GM19025 (cell line): ENCODE measurements at regions not wholly inside any gene's neighbourhood (a gene's known extent, or its start where the extent isn't known, plus 50 kb on each side); places are given as distances from the start of the nearest gene placed in this dataset.
"Not testable (repeated sequence)": the region's sequence is repeated elsewhere in the genome, so short reads cannot be mapped to it uniquely, and the experiment has no call there.

Experiments used
- ATAC-seq: cut with Tn5 transposase; IDR thresholded peaks from one replicate; pipeline ENCODE4 v1.9.1; 2021; ENCODE audit warnings: mild to moderate bottlenecking, low read depth, moderate library complexity; ENCODE audit not compliant: unreplicated experiment

- no peak for ATAC-seq
Measured at GRCh38 chr21:18117176-18117575, 127.5 kb upstream of the CHODL start.

GRCh38 chr21:18114810-18115209, 129.8 kb upstream of the CHODL start:
- ATAC-seq, result no peak

GRCh38 chr21:18104802-18105201, 139.8 kb upstream of the CHODL start:
- ATAC-seq, result no peak

GRCh38 chr21:18096413-18096812, 148.2 kb upstream of the CHODL start:
- ATAC-seq, result not testable (repeated sequence)

- no peak for ATAC-seq
Measured at GRCh38 chr21:18089786-18090185, 154.8 kb upstream of the CHODL start.

- no peak for ATAC-seq
Measured at GRCh38 chr21:18070392-18070791, 174.2 kb upstream of the CHODL start.

GRCh38 chr21:18069875-18070274, 174.8 kb upstream of the CHODL start:
- no peak for ATAC-seq

GRCh38 chr21:18060402-18060801, 184.2 kb upstream of the CHODL start:
- no peak for ATAC-seq

- no peak for ATAC-seq
Measured at GRCh38 chr21:18058731-18059398, 185.8 kb upstream of the CHODL start.

GRCh38 chr21:18053151-18053550, 191.5 kb upstream of the CHODL start:
- no peak for ATAC-seq

GRCh38 chr21:18049461-18049860, 195.2 kb upstream of the CHODL start:
- ATAC-seq, result no peak

- no peak for ATAC-seq
Measured at GRCh38 chr21:18041012-18041411, 203.6 kb upstream of the CHODL start.

- ATAC-seq, result no peak
Measured at GRCh38 chr21:18030248-18030647, 211.1 kb upstream of the C21orf91 start.

- no peak for ATAC-seq
Measured at GRCh38 chr21:18026359-18026758, 207.2 kb upstream of the C21orf91 start.

GRCh38 chr21:18023711-18024110, 204.6 kb upstream of the C21orf91 start:
- no peak for ATAC-seq

- no peak for ATAC-seq
Measured at GRCh38 chr21:18023157-18023556, 204.0 kb upstream of the C21orf91 start.

GRCh38 chr21:18007121-18007520, 188.0 kb upstream of the C21orf91 start:
- ATAC-seq, result no peak

- no peak for ATAC-seq
Measured at GRCh38 chr21:18006691-18007090, 187.5 kb upstream of the C21orf91 start.

GRCh38 chr21:18002393-18002792, 183.2 kb upstream of the C21orf91 start:
- no peak for ATAC-seq

- ATAC-seq, result no peak
Measured at GRCh38 chr21:18000981-18001686, 182.0 kb upstream of the C21orf91 start.

- ATAC-seq, result not testable (repeated sequence)
Measured at GRCh38 chr21:17998599-17998998, 179.4 kb upstream of the C21orf91 start.

GRCh38 chr21:17989780-17990179, 170.6 kb upstream of the C21orf91 start:
- ATAC-seq, result no peak
